ENCODE measurements at regions not wholly inside any gene's neighbourhood (a gene's known extent, or its start where the extent isn't known, plus 50 kb on each side); places are given as distances from the start of the nearest gene placed in this dataset.

GRCh38 chr7:52061666-52062065 lies 745.1 kb upstream of the COBL start:
- TF ChIP-seq CTCF (conservative IDR thresholded peaks at IDR 0.05; ENCODE audit: low read depth, low read length) (no peak), MXI1 (IDR thresholded peaks at IDR 0.05; ENCODE audit: borderline replicate concordance, low read depth, low read length) (no peak), RFX5 (IDR thresholded peaks at IDR 0.05; ENCODE audit: low read depth, low read length) (no peak), CHD1 (IDR thresholded peaks at IDR 0.05; ENCODE audit: low read depth, low read length) (no peak), POLR2A (IDR thresholded peaks at IDR 0.05; ENCODE audit: low read depth, low read length) (no peak), FOS (IDR thresholded peaks at IDR 0.05; ENCODE audit: low read depth, low read length) (no peak), MAFK (IDR thresholded peaks at IDR 0.05; ENCODE audit: low read depth, low read length) (no peak), NFE2L2 (IDR thresholded peaks at IDR 0.05; ENCODE audit: low read depth, low read length) (no peak), CEBPB (IDR thresholded peaks at IDR 0.05; ENCODE audit: low read depth, low read length) (no peak), RCOR1 (IDR thresholded peaks at IDR 0.05; ENCODE audit: insufficient replicate concordance, low read length) (no peak), RAD21 (IDR thresholded peaks at IDR 0.05; ENCODE audit: low read length) (no peak), ELK1 (IDR thresholded peaks at IDR 0.05; ENCODE audit: borderline replicate concordance, low read depth, low read length) (no peak), BHLHE40 (IDR thresholded peaks at IDR 0.05; ENCODE audit: low read depth, low read length) (no peak), MAZ (IDR thresholded peaks at IDR 0.05; ENCODE audit: borderline replicate concordance, low read depth, low read length) (no peak)
